ENCODE measurements at regions not wholly inside any gene's neighbourhood (a gene's known extent, or its start where the extent isn't known, plus 50 kb on each side); places are given as distances from the start of the nearest gene placed in this dataset.

GRCh38 chr1:81703391-81703755 lies 97.4 kb upstream of the ADGRL2 start:
- TF ChIP-seq CTCF (IDR thresholded peaks at IDR 0.05) (no peak), POLR2AphosphoS5 (IDR thresholded peaks at IDR 0.05) (no peak), POLR2A (IDR thresholded peaks at IDR 0.05) (no peak)

Data from breast epithelium (tissue), 3 donors.